DMS 273 (cell line): ENCODE measurements at regions not wholly inside any gene's neighbourhood (a gene's known extent, or its start where the extent isn't known, plus 50 kb on each side); places are given as distances from the start of the nearest gene placed in this dataset.

ENCODE experiments used
- DNase-seq: peaks from one replicate; lab custom pipeline; 2025; ENCODE audit not compliant: unreplicated experiment; lab: John Stamatoyannopoulos, UW

- DNase-seq: no peak
These were observed 195.5 kb upstream of the SNX19 start for GRCh38 chr11:131111775-131112174.

DNA sequence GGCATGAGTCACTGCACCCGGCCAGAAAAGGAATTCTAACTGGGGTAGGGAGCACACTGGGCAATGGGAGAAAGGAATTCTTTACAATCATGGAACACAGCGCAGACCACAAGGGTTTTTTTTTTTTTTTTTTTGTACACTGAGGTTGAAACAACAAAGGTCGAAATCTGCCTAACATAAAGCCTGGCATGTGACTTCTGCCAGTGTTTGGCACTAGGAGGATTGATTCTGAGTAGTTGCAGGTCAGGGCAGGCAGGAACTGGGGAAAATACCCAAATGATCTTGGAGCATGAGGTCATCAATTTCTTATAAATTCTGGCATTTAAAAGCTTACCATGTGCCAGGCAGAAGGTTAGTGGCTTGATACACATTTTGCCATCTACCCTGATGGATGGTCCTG lies 202.0 kb upstream of the SNX19 start:
- DNase-seq: no peak

DNA sequence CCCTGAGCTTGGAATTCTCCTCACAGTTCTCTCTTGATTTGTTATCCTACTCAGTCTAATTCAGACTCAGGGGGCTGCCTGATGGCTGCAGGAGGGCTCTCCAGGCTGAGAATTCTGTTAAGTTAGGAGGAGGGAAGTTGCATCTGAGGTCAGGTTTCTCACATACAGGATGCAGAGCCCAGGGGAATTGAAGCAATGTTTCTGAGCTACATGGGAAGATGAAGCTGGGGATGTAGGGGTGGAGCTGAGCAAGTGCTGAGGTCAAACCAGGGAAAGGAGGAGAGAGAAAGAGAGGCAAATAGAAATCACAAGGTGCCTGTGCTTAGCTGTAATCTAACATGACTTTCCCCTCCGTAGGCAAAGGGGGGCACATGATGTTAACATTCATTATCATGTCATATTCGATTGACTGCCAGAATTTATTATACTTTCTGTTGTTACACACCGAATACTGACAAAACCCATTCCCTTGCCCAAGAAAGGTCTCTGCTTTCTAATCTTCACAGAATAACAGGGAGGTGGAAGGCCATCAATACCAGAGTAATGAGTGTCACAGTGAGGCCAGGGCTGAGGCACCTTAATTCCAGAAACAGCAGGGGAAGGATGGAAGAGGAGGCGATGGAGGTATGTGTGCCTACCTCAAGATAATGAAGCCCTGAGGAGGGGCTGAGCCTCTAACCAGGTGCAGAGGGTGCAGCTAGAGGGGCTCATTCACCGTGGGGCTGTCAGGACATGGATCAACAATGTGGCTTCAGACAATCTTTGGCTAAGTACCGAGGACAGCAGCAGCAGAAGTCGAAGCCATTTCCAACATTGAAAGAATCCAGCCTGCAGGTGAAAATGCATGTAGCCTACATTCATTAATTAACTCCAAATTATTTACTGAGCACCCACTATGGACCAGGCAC lies 205.4 kb upstream of the SNX19 start:
- no peak for DNase-seq

DNA sequence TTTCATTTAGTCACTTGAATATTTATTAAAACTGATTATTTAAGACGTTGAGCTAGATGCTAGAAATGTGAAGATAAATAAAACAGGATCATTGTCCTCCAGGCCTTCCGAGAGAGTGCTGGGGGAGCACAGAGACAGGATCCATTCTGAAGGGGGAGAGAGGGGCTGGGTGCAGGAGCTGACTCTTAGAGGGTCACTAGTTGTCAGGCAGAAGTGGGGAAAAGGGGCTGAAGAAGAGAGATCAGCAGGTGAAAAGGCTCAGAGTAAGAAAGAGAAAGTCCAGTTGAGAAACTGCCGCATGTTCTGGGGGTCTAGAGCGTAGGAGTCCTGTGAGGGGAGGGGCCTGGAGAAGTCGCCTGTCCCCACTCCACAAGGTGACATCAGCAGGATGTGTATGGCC lies 206.2 kb upstream of the SNX19 start:
- no peak for DNase-seq

DNA sequence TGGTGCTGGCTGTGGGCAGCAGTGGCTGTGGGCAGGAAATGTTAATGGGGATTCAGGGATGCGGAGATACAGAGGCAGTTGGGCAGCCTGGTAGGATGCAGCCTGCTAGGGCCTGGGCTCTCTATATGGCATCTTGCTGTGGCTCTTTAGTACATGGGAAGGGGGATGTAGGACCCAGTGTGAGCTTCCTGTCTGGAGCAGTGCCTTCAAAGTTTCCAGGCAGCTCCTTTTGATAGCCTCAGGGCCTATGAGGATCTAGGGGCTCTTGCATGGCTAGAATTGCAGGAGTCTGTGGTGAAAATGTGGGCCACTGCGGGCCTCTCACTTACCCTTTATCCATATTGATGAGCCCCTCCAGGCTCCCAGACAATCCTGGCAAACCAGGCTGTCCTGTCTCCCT lies 213.2 kb upstream of the SNX19 start:
- DNase-seq: no peak

DNA sequence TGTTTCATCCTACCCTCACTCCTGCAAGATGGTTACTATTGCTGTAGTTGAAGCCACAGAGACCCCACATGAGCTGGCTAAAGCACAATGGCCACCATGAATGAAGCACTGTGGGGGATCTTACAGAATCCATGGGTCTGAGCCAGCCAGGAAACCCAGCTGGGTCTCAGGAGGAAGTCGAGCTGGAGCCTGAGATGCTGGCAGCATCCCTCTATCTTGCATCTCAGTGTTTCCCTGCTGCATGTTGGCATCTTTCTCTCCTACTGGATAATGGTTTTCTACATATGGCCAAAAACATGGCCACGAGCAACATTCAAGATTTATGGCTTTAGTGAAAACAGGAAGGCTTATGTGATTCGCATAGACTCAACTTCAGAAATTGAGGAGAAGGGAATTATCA lies 219.3 kb upstream of the SNX19 start:
- DNase-seq: no peak

DNA sequence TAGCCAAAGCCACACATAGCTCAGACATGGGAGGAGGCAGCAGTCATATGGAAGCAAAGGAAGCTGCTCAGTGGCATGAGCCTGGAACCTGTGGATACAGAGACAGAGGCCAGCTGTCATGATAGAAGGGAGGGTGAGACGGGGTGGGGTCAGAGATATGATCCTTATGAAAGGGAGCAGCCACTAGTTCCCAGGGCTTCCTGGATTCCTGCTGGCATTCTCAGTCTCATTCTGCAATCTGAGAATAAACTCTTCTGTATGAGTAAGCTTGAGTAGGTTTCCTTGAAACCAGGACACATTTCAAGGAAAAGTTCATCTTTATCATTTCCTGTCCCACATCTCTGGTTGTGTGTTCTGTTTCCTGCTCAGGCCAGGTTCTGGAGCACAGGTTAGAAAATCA lies 220.2 kb upstream of the SNX19 start:
- no peak for DNase-seq

GRCh38 chr11:131137046-131137445 lies 220.8 kb upstream of the SNX19 start:
- DNase-seq: no peak

GRCh38 chr11:131138731-131139130 lies 222.5 kb upstream of the SNX19 start:
- no peak for DNase-seq

GRCh38 chr11:131145791-131146190 lies 224.6 kb upstream of the NTM start:
- DNase-seq: no peak

- DNase-seq: no peak
These were observed 223.5 kb upstream of the NTM start for GRCh38 chr11:131146827-131147490.

DNA sequence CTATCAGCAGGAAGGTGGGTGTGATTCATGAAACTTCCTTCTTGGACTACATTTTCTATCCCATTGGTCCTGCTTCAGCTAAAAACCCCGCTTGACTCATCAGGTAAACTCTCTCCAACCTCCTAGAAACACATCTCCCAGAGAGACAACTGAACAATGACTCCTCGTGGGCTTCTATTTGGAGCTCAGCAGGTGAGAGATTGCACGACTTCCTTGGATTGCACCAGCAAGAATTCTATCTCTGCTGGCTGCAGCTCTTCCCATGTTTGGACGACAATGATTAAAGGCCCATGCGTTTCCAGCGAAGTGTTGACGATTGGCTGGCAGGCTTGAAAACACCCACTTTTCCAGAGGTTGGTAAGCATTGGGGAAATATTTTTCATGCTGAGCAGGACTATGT lies 216.1 kb upstream of the NTM start:
- DNase-seq: no peak

DNA sequence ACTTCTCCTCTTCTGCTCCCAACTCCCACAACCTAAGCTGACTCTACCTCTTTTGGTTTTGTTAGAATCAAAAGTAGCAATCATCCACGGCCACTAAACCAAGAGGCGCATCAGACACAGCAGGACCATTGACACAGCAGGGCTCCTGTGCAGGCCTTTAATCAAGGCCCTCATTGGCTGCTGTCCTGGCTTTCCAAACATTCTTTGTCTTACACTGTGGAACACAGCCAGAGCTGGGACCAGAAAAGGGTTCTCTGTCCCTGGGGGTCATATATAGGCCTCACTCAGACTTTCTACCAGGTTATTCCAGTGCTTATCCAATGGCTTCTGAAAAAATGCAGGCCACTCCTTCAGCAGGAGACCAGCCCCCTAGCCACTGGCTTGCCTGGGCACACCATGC lies 212.7 kb upstream of the NTM start:
- no peak for DNase-seq

DNA sequence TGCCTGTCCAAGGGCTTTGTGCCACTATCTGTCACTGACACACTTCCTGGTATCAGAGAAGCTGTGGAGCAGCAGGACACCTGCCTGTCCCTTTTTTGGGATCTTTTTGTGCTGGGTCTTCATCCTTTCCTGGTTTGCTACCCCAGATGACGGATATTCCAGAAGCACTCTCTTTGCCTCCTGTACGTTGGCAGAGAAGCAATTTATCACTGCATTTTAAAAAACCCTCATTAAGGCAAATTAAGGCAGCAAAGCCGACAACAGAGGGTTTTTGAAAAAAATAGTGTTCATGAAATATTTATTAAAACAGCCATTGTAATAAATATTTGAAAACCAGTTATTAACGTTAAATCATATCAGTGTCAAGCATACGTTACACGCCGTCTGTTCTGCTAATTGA lies 209.6 kb upstream of the NTM start:
- no peak for DNase-seq

DNA sequence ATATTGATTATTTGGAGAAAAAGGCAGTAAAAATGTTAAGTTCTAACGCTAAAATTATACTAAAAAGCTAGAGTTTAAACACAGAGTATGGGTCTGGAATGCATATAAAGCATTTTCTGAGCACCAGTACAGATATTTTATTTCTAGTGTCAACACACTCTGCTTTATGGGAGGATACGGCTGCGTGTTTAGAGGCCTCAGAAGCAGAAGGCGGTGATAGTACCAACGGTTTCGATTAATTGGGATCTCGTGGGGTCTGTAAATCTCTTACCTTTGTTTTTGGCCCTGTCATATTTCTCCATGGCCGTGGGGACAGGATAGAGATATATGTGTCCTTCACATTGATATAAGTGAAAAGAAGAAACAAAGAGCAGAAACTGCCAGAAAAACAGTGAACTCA lies 206.8 kb upstream of the NTM start:
- DNase-seq: no peak

- DNase-seq: no peak
These were observed 205.4 kb upstream of the NTM start for GRCh38 chr11:131165036-131165435.

DNA sequence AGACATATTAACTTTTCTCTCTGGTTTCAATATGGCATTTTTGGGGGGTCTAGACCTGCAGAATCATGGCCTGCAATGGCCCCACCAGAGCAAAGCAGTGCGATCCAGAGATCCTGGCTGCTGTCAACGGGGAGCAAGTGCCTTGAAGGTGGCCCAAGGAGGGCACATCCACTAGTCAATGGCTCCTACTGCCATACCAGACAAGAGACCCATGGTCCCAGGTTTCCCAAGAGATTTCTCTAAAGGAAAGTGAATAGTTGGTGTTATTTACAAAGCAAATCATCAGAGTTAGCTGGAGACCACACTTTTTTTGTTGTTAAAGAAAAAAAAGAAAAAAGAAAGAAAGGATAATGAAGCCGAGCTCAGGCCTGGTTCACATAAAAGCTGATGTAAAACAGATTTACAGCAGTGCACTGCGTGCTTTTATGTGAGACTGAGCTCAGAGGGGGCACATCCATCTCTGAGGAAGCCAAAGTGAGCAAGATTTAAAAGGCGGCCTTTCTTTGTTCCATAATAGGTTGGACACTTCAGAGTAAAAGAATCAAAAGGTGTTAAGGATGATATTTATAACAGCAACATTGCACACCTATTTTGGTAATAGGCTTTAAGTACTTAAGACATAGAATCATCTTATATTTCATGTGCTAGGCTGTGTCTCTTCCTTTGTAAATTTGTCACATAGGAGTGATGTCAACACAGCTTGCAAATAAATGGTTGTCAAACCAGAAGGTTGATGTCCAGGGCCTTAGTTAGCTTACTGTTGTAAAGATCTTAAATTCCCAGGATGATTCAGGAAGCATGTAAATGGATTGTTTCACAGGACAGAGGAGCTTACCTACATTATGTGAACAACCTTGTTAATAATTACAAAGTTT lies 201.3 kb upstream of the NTM start:
- DNase-seq: no peak

DNA sequence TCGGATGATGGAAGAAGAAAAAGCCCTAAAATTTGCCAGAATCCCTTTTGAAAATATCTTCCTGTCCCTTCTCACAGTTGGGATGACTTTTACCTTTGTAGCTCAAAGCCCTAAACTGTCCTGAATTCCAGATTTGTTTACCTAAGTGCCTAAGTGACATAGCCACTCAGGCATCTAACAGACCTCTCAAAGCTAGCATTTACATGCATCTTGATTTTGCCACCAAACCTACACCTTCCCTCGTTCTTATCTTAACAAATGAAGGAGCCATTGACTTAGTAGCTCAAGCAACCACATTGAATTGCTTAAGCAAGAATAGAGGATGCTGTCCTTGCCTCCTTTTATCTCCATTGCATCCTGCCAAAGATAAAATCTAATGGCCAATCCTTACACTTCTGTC lies 198.4 kb upstream of the NTM start:
- DNase-seq: no peak

DNA sequence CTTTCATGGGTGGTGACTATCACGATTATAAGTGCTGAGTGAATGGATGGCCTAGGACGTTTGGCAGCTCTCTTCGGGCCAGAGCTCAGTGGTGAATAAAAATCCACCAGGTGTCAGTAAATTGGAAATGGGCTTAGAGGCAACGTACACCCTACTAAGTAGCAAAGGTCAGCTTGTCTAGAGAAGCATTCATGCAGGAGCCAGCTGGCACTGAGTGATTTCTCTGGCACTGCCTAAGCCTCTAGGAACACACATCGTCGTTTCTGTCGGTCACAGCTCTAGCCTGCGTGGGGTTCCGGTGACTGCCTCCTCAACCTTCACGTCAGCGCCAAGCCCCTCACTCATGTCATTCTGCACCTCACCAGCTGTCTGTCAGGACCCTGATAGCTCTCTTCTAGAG lies 192.4 kb upstream of the NTM start:
- no peak for DNase-seq

DNA sequence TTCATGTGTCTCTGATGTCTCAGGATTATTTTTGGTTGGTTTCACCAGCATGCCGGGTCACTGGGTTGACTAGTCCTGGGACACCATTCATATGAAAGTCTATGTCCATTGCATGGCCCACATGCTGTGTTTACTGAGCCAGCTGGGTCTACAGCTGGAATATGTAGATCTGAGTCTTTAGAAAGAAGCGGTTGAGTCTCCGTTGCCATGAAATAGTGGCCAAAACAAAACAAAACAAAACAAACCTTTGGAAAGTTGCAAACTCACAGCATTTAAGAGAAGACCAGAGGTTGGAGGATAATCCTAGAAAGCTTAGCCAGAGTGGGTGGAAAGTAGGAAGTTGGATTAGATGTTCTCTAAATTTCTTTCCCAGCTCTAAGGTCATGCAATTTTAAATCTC lies 191.8 kb upstream of the NTM start:
- no peak for DNase-seq

GRCh38 chr11:131179836-131180235 lies 190.6 kb upstream of the NTM start:
- DNase-seq: no peak

- no peak for DNase-seq
These were observed 184.5 kb upstream of the NTM start for GRCh38 chr11:131185915-131186314.
